Liver (tissue), 8 donors: ENCODE measurements at regions not wholly inside any gene's neighbourhood (a gene's known extent, or its start where the extent isn't known, plus 50 kb on each side); places are given as distances from the start of the nearest gene placed in this dataset.

Experiments used
- DNase-seq: peaks from one replicate; pipeline ENCODE4 v3.0.0-alpha.2; 2017; ENCODE audit warnings: low spot score
- H3K27ac ChIP-seq, 2 donors: one replicate each; pipeline ENCODE4 v1.7.0; 2013; ENCODE audit warnings: inconsistent platforms in 2 of 2, low read length in 2 of 2, control low read depth in 1 of 2, low read depth in 1 of 2, mild to moderate bottlenecking in 1 of 2
- H3K27me3 ChIP-seq, 4 donors: one replicate each; pipeline versions ENCODE4 v1.6.1 to v1.7.0; 2013; ENCODE audit warnings: low read length in 3 of 4, inconsistent platforms in 1 of 4, mild to moderate bottlenecking in 1 of 4, moderate library complexity in 1 of 4; ENCODE audit not compliant: control insufficient read depth in 4 of 4, insufficient read depth in 4 of 4
- H3K36me3 ChIP-seq, 4 donors: one replicate each; pipeline versions ENCODE4 v1.6.1 to v1.7.0; 2013; ENCODE audit warnings: low read length in 3 of 4, mild to moderate bottlenecking in 3 of 4, low read depth in 1 of 4, moderate library complexity in 1 of 4; ENCODE audit not compliant: control insufficient read depth in 4 of 4, insufficient read depth in 3 of 4
- H3K4me1 ChIP-seq, 4 donors: one replicate each; pipeline versions ENCODE4 v1.6.1 to v1.7.0; 2013; ENCODE audit warnings: low read length in 3 of 4, mild to moderate bottlenecking in 3 of 4, moderate library complexity in 1 of 4; ENCODE audit not compliant: control insufficient read depth in 4 of 4, insufficient read depth in 4 of 4
- H3K4me3 ChIP-seq, 3 donors: one replicate each; pipeline versions ENCODE4 v1.6.1 to v1.7.0; 2013; ENCODE audit warnings: low read length in 3 of 3, control low read depth in 1 of 3, low read depth in 1 of 3, mild to moderate bottlenecking in 1 of 3
- H3K9ac ChIP-seq, 2 donors: one replicate each; pipeline ENCODE4 v1.7.0; 2013; ENCODE audit warnings: low read length in 2 of 2, mild to moderate bottlenecking in 2 of 2, moderate library complexity in 2 of 2, control low read depth in 1 of 2, low read depth in 1 of 2
- H3K9me3 ChIP-seq, 4 donors: one replicate each; pipeline versions ENCODE4 v1.6.1 to v1.7.0; 2013; ENCODE audit warnings: low read length in 3 of 4; ENCODE audit not compliant: control insufficient read depth in 4 of 4
- CTCF ChIP-seq: fragments of 150-350 bp; IDR thresholded peaks from 2 replicates; pipeline ENCODE4 v1.5.1; 2017; ENCODE audit warnings: improper control_type of control experiment, low read depth, low read length; ENCODE audit not compliant: missing input control
- FOXA1 ChIP-seq: IDR thresholded peaks from 2 replicates; pipeline ENCODE4 v1.6.1; 2016; ENCODE audit warnings: antibody characterized with exemption
- FOXA2 ChIP-seq: IDR thresholded peaks from 2 replicates; pipeline ENCODE4 v1.6.1; 2016; ENCODE audit warnings: antibody characterized with exemption
- GABPA ChIP-seq, 2 donors: IDR thresholded peaks in 1 of 2; conservative IDR thresholded peaks in 1 of 2; 2 replicates each; pipeline ENCODE4 v1.6.1; 2016; ENCODE audit warnings: antibody characterized with exemption in 2 of 2, mild to moderate bottlenecking in 1 of 2, moderate library complexity in 1 of 2
- HNF4G ChIP-seq: IDR thresholded peaks from 2 replicates; pipeline ENCODE4 v1.6.1; 2016; ENCODE audit warnings: antibody characterized with exemption
- JUND ChIP-seq, 2 donors: IDR thresholded peaks; 2 replicates each; pipeline ENCODE4 v1.6.1; 2016; ENCODE audit warnings: antibody characterized with exemption in 2 of 2
- NR2F2 ChIP-seq: IDR thresholded peaks from 2 replicates; pipeline ENCODE4 v1.6.1; 2016; ENCODE audit warnings: antibody characterized with exemption
- RAD21 ChIP-seq, 2 donors: IDR thresholded peaks; 2 replicates each; pipeline ENCODE4 v1.6.1; 2016; ENCODE audit warnings: antibody characterized with exemption in 2 of 2, mild to moderate bottlenecking in 2 of 2
- TAF1 ChIP-seq: conservative IDR thresholded peaks from 2 replicates; pipeline ENCODE4 v1.6.1; 2016; ENCODE audit warnings: antibody characterized with exemption, mild to moderate bottlenecking
- YY1 ChIP-seq: IDR thresholded peaks from 2 replicates; pipeline ENCODE4 v1.6.1; 2016; ENCODE audit warnings: antibody characterized with exemption, mild to moderate bottlenecking
- WGBS: extraction: QIAGEN DNeasy Blood & Tissue Kit; methylation state at CpG from one replicate; pipeline ENCODE4 v1.1.7; 2013; 5-methylcytosine and 5-hydroxymethylcytosine counted together
- TF ChIP-seq, protein P1 (sequence below): IDR thresholded peaks from 2 replicates; pipeline ENCODE4 v1.6.1; 2016; ENCODE audit warnings: antibody characterized with exemption, mild to moderate bottlenecking
- TF ChIP-seq, protein P2 (sequence below): IDR thresholded peaks from 2 replicates; pipeline ENCODE4 v1.6.1; 2016; ENCODE audit warnings: antibody characterized with exemption
- TF ChIP-seq, protein P3 (sequence below): IDR thresholded peaks from 2 replicates; pipeline ENCODE4 v1.6.1; 2016; ENCODE audit warnings: antibody characterized with exemption
- donor health status: healthy.
- donor health status: healthy.
- donor health status: healthy.
- donor health status: healthy.
- donor health status: healthy.

- TF ChIP-seq, protein P1, sequence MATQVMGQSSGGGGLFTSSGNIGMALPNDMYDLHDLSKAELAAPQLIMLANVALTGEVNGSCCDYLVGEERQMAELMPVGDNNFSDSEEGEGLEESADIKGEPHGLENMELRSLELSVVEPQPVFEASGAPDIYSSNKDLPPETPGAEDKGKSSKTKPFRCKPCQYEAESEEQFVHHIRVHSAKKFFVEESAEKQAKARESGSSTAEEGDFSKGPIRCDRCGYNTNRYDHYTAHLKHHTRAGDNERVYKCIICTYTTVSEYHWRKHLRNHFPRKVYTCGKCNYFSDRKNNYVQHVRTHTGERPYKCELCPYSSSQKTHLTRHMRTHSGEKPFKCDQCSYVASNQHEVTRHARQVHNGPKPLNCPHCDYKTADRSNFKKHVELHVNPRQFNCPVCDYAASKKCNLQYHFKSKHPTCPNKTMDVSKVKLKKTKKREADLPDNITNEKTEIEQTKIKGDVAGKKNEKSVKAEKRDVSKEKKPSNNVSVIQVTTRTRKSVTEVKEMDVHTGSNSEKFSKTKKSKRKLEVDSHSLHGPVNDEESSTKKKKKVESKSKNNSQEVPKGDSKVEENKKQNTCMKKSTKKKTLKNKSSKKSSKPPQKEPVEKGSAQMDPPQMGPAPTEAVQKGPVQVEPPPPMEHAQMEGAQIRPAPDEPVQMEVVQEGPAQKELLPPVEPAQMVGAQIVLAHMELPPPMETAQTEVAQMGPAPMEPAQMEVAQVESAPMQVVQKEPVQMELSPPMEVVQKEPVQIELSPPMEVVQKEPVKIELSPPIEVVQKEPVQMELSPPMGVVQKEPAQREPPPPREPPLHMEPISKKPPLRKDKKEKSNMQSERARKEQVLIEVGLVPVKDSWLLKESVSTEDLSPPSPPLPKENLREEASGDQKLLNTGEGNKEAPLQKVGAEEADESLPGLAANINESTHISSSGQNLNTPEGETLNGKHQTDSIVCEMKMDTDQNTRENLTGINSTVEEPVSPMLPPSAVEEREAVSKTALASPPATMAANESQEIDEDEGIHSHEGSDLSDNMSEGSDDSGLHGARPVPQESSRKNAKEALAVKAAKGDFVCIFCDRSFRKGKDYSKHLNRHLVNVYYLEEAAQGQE, result no peak
- TF ChIP-seq RAD21 (IDR thresholded peaks at IDR 0.05) (no peak), YY1 (no peak), FOXA1 (no peak), JUND (IDR thresholded peaks at IDR 0.05) (no peak)
- TF ChIP-seq, protein P2, sequence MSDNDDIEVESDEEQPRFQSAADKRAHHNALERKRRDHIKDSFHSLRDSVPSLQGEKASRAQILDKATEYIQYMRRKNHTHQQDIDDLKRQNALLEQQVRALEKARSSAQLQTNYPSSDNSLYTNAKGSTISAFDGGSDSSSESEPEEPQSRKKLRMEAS, result no peak
Observed at GRCh38 chr2:419687-420317, 131.9 kb upstream of the ALKAL2 start (continued).

GRCh38 chr2:417662-418061 lies 129.8 kb upstream of the ALKAL2 start:
- 56% methylated on average over 5 of the region's 5 CpGs for WGBS
- Histone ChIP-seq H3K9ac (no peak overlapping the region), H3K36me3 (no peaks in the 10 kb centered on the region), H3K27ac (no peak overlapping the region), H3K9me3 (no peaks in the 10 kb centered on the region), H3K4me3 (no peak overlapping the region), H3K27me3 (peaks cover 0 to 7% (median 2%) of the 10 kb centered on the region in 4 donors), H3K4me1 (no peaks in the 10 kb centered on the region)
- no peak for DNase-seq
- TF ChIP-seq JUND (IDR thresholded peaks at IDR 0.05) (no peak), HNF4G (no peak), NR2F2 (no peak), CTCF (no peak)
- TF ChIP-seq, protein P1, result no peak

- no peak for DNase-seq
- H3K27me3 ChIP-seq, result peaks cover 0 to 7% (median 2%) of the 10 kb centered on the region in 4 donors
- no peak overlapping the region for H3K4me3 ChIP-seq
- 79% methylated on average over 3 of the region's 3 CpGs for WGBS
- H3K27ac ChIP-seq, result no peak overlapping the region
- no peak for TF ChIP-seq FOXA2
- TF ChIP-seq GABPA (IDR thresholded peaks at IDR 0.05 in 1 of 2, conservative IDR thresholded peaks at IDR 0.05 in 1 of 2), result no peak
- TF ChIP-seq JUND (IDR thresholded peaks at IDR 0.05), result no peak
- TF ChIP-seq, protein P3, sequence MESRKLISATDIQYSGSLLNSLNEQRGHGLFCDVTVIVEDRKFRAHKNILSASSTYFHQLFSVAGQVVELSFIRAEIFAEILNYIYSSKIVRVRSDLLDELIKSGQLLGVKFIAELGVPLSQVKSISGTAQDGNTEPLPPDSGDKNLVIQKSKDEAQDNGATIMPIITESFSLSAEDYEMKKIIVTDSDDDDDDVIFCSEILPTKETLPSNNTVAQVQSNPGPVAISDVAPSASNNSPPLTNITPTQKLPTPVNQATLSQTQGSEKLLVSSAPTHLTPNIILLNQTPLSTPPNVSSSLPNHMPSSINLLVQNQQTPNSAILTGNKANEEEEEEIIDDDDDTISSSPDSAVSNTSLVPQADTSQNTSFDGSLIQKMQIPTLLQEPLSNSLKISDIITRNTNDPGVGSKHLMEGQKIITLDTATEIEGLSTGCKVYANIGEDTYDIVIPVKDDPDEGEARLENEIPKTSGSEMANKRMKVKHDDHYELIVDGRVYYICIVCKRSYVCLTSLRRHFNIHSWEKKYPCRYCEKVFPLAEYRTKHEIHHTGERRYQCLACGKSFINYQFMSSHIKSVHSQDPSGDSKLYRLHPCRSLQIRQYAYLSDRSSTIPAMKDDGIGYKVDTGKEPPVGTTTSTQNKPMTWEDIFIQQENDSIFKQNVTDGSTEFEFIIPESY, result no peak
- no peak for TF ChIP-seq TAF1
- no peak for TF ChIP-seq RAD21 (IDR thresholded peaks at IDR 0.05)
- TF ChIP-seq YY1, result no peak
- TF ChIP-seq, protein P1, result no peak
- H3K36me3 ChIP-seq, result no peaks in the 10 kb centered on the region
- no peak overlapping the region for H3K9ac ChIP-seq
- H3K4me1 ChIP-seq, result no peaks in the 10 kb centered on the region
- H3K9me3 ChIP-seq, result peaks cover 0 to 4% (median 0%) of the 10 kb centered on the region in 4 donors
Observed at GRCh38 chr2:417006-417405, 129.1 kb upstream of the ALKAL2 start.
